ENCODE measurements at regions not wholly inside any gene's neighbourhood (a gene's known extent, or its start where the extent isn't known, plus 50 kb on each side); places are given as distances from the start of the nearest gene placed in this dataset.

GRCh38 chr4:54497947-54498346 lies 159.8 kb upstream of the KIT start:
- no peak for DNase-seq

- no peak for DNase-seq
These were observed 159.1 kb upstream of the KIT start for GRCh38 chr4:54498661-54499111.

- no peak for DNase-seq
These were observed 158.3 kb upstream of the KIT start for GRCh38 chr4:54499308-54500074.

- no peak for DNase-seq
These were observed 152.4 kb upstream of the KIT start for GRCh38 chr4:54505362-54505761.

- DNase-seq, result no peak
These were observed 151.8 kb upstream of the KIT start for GRCh38 chr4:54505996-54506395.

GRCh38 chr4:54509057-54509456 lies 148.7 kb upstream of the KIT start:
- DNase-seq, result no peak

- no peak for DNase-seq
These were observed 144.6 kb upstream of the KIT start for GRCh38 chr4:54513204-54513603.

- DNase-seq, result no peak
These were observed 144.0 kb upstream of the KIT start for GRCh38 chr4:54513741-54514140.

GRCh38 chr4:54516556-54517215 lies 141.1 kb upstream of the KIT start:
- no peak for DNase-seq

GRCh38 chr4:54517781-54518444 lies 139.8 kb upstream of the KIT start:
- no peak for DNase-seq

GRCh38 chr4:54525602-54526001 lies 132.2 kb upstream of the KIT start:
- no peak for DNase-seq

- DNase-seq, result no peak
These were observed 131.2 kb upstream of the KIT start for GRCh38 chr4:54526560-54526959.

GRCh38 chr4:54527532-54527931 lies 130.2 kb upstream of the KIT start:
- no peak for DNase-seq

- no peak for DNase-seq
These were observed 118.2 kb upstream of the KIT start for GRCh38 chr4:54539500-54540029.

GRCh38 chr4:54540931-54541330 lies 116.8 kb upstream of the KIT start:
- DNase-seq, result no peak

GRCh38 chr4:54541426-54542118 lies 116.2 kb upstream of the KIT start:
- DNase-seq, result no peak

- DNase-seq, result no peak
These were observed 115.7 kb upstream of the KIT start for GRCh38 chr4:54542119-54542438.

- DNase-seq, result no peak
These were observed 115.2 kb upstream of the KIT start for GRCh38 chr4:54542540-54543041.

- no peak for DNase-seq
These were observed 114.5 kb upstream of the KIT start for GRCh38 chr4:54543088-54543795.

GRCh38 chr4:54545663-54546424 lies 111.9 kb upstream of the KIT start:
- DNase-seq, result no peak

GRCh38 chr4:54547299-54548097 lies 110.3 kb upstream of the KIT start:
- no peak for DNase-seq

Data from CD4-positive, alpha-beta T cell treated with Interleukin-4 for 1 hour (primary cell).